MM.1S (cell line): ENCODE measurements at regions not wholly inside any gene's neighbourhood (a gene's known extent, or its start where the extent isn't known, plus 50 kb on each side); places are given as distances from the start of the nearest gene placed in this dataset.
"Not testable (repeated sequence)": the region's sequence is repeated elsewhere in the genome, so short reads cannot be mapped to it uniquely, and the experiment has no call there.

Source experiments
- DNase-seq: peaks from one replicate; pipeline ENCODE4 v3.0.0-alpha.2; 2015
- H2AFZ ChIP-seq: fragments of 300-600 bp; sonication (generic); 2 replicates; pipeline ENCODE4 v1.6.0; 2016; ENCODE audit warnings: antibody characterized with exemption, low read length
- H3F3A ChIP-seq: fragments of 300-600 bp; sonication (generic); 2 replicates; pipeline ENCODE4 v1.6.1; 2016; ENCODE audit warnings: mild to moderate bottlenecking, antibody characterized with exemption, low read length, moderate library complexity, mixed read lengths; ENCODE audit not compliant: insufficient read depth
- H3K27ac ChIP-seq: fragments of 300-600 bp; sonication (generic); 2 replicates; pipeline ENCODE4 v1.5.1; 2016; ENCODE audit warnings: mild to moderate bottlenecking, low read length
- H3K27me3 ChIP-seq: fragments of 300-600 bp; sonication (generic); replicated peaks from 2 replicates; pipeline ENCODE4 v1.6.0; 2016; ENCODE audit warnings: low read length; ENCODE audit not compliant: insufficient read depth
- H3K36me3 ChIP-seq: fragments of 300-600 bp; sonication (generic); replicated peaks from 2 replicates; pipeline ENCODE4 v1.6.1; 2016; ENCODE audit warnings: mild to moderate bottlenecking, low read length, mixed read lengths; ENCODE audit not compliant: insufficient read depth
- H3K4me1 ChIP-seq: fragments of 300-600 bp; sonication (generic); 2 replicates; pipeline ENCODE4 v1.6.1; 2016; ENCODE audit warnings: low read length, mixed read lengths
- H3K4me2 ChIP-seq: fragments of 300-600 bp; sonication (generic); 2 replicates; pipeline ENCODE4 v1.6.0; 2016; ENCODE audit warnings: low read depth, low read length
- H3K4me3 ChIP-seq: fragments of 300-600 bp; sonication (generic); 2 replicates; pipeline ENCODE4 v1.5.1; 2016; ENCODE audit warnings: low read length, mixed read lengths
- H3K79me2 ChIP-seq: fragments of 300-600 bp; sonication (generic); 2 replicates; pipeline ENCODE4 v1.6.1; 2016; ENCODE audit warnings: mixed run types, low read length, mixed read lengths
- H3K9ac ChIP-seq: fragments of 300-600 bp; sonication (generic); 2 replicates; pipeline ENCODE4 v1.6.1; 2016; ENCODE audit warnings: low read length, mixed read lengths
- H3K9me2 ChIP-seq: fragments of 300-600 bp; sonication (generic); replicated peaks from 2 replicates; pipeline ENCODE4 v1.6.1; 2016; ENCODE audit warnings: mild to moderate bottlenecking, low read length, mixed read lengths; ENCODE audit not compliant: insufficient read depth
- H3K9me3 ChIP-seq: fragments of 300-600 bp; sonication (generic); replicated peaks from 2 replicates; pipeline ENCODE4 v1.6.1; 2016; ENCODE audit warnings: mild to moderate bottlenecking, low read length, mixed read lengths; ENCODE audit not compliant: insufficient read depth
- H4K20me1 ChIP-seq: fragments of 300-600 bp; sonication (generic); 2 replicates; pipeline ENCODE4 v1.6.1; 2016; ENCODE audit warnings: mild to moderate bottlenecking, low read length, moderate library complexity, mixed read lengths; ENCODE audit not compliant: insufficient read depth
- EZH2 ChIP-seq: fragments of 300-600 bp; sonication (generic); optimal IDR thresholded peaks from 2 replicates; pipeline ENCODE3; 2017; ENCODE audit warnings: low read depth, mild to moderate bottlenecking, antibody characterized with exemption, low read length, mixed read lengths
- EZH2phosphoT487 ChIP-seq: fragments of 300-600 bp; sonication (generic); IDR thresholded peaks from 2 replicates; pipeline ENCODE4 v1.6.1; 2018; ENCODE audit warnings: antibody characterized with exemption, low read length
- TF ChIP-seq, protein P1 (sequence below): fragments of 300-600 bp; sonication (generic); IDR thresholded peaks from 2 replicates; pipeline ENCODE4 v1.5.1; 2016; ENCODE audit warnings: antibody characterized with exemption, low read length, mixed read lengths

DNA sequence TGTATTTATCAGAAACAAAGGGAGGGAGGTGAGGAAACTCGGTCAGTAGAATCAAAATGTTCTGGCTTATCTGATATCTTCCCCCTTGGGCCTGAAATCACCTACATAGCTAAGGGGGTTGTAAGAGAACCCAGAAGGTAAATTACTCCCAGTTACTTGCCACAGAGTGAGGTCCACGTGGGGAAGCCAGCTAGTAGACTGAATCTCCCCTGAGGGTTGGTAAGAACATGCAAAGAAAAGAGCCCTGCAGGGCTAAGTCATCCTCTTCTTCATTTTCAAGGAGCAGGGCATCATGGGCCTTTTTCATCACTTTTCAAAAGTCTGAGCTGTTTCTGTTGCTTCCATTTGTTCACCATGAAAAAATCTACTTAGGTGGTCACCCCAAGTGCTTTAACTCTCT, 115.4 kb downstream of the QRSL1 start:
- Histone ChIP-seq H3K79me2 (no peaks in the 10 kb centered on the region), H3K4me1 (no peaks in the 10 kb centered on the region), H3K9me2 (no peaks in the 10 kb centered on the region), H3K9me3 (no peaks in the 10 kb centered on the region), H3K4me2 (no peak overlapping the region), H3F3A (no peaks in the 10 kb centered on the region), H3K27me3 (no peaks in the 10 kb centered on the region), H4K20me1 (no peaks in the 10 kb centered on the region), H3K27ac (no peak overlapping the region), H2AFZ (no peak overlapping the region), H3K9ac (no peak overlapping the region), H3K4me3 (no peak overlapping the region), H3K36me3 (no peaks in the 10 kb centered on the region)
- no peak for DNase-seq
- no peak for TF ChIP-seq EZH2phosphoT487

DNA sequence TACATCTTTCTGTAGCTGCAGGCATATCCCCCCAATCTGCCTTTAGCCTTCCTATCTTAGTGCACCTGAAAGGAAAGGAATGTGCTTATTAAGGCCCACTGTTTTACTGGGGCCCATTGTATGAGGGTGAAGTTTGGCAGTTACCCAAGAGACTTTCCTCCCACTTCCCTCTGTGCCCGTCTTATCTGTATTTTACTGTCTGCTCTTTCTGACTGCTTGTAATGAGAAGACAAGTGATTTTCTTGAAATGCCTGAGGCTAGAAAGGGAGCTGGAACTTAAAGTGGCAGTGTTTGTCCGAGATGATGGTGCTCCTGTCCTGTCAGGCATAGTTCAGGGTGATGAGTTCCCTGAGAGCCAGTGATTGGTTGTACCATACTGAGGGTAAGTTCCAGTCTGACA, 114.7 kb downstream of the QRSL1 start:
- H3K9ac ChIP-seq, DNase-seq, H3K36me3 ChIP-seq, H3K9me2 ChIP-seq, H3F3A ChIP-seq, H3K27me3 ChIP-seq, H3K4me2 ChIP-seq, H3K4me3 ChIP-seq, H3K9me3 ChIP-seq, H4K20me1 ChIP-seq, H3K27ac ChIP-seq, H3K79me2 ChIP-seq, H2AFZ ChIP-seq, H3K4me1 ChIP-seq: not testable (repeated sequence)

DNA sequence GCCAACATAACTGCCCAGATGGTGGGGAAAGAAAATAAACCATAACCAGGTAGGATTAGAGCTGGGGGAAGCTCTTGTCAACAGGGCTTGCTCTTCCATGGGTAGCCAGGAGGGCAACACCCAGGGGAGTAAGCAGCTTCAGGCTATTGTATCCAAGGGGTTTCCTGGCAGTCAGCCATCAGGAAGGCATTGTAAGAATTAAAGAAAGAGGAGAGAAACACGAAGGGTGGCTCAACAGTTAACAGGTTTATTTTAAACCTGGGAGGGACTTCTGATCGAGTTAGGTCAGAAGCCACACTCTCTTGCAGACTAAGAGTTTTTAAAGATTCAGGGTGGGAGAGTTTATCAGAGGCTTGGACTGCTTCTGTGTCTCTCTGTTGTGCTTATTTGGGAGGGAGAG, 114.2 kb downstream of the QRSL1 start:
- no peaks in the 10 kb centered on the region for H3K9me3 ChIP-seq
- no peak overlapping the region for H3K27ac ChIP-seq
- no peaks in the 10 kb centered on the region for H4K20me1 ChIP-seq
- H3K9ac ChIP-seq, result no peak overlapping the region
- H3K4me2 ChIP-seq, result no peak overlapping the region
- no peaks in the 10 kb centered on the region for H3K9me2 ChIP-seq
- H3K4me3 ChIP-seq, result no peak overlapping the region
- no peak for DNase-seq
- H3K4me1 ChIP-seq, result no peaks in the 10 kb centered on the region
- TF ChIP-seq EZH2, result no peak
- no peak overlapping the region for H2AFZ ChIP-seq
- H3K79me2 ChIP-seq, result no peaks in the 10 kb centered on the region
- no peaks in the 10 kb centered on the region for H3K27me3 ChIP-seq
- no peaks in the 10 kb centered on the region for H3K36me3 ChIP-seq
- no peaks in the 10 kb centered on the region for H3F3A ChIP-seq

DNA sequence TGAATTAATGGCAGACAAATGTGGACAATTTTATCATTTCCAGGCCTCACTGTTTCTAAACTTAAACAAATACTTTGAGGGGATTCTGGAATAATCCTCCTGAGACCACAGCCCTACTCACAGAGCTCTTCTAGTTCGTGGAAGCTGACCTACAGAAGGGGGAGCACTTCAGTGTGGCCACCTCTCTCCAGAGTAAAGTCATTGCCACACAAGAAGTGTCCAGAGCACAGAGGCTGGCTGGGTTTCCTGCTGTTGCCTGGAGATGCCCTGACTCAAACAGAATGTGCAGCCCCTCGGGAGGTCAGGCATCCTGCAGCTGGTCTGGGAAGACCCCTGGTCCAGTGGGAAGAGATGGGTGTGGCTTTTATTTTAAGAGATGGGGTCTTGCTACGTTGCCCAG, 110.9 kb downstream of the QRSL1 start:
- TF ChIP-seq EZH2, result no peak
- TF ChIP-seq, protein P1, sequence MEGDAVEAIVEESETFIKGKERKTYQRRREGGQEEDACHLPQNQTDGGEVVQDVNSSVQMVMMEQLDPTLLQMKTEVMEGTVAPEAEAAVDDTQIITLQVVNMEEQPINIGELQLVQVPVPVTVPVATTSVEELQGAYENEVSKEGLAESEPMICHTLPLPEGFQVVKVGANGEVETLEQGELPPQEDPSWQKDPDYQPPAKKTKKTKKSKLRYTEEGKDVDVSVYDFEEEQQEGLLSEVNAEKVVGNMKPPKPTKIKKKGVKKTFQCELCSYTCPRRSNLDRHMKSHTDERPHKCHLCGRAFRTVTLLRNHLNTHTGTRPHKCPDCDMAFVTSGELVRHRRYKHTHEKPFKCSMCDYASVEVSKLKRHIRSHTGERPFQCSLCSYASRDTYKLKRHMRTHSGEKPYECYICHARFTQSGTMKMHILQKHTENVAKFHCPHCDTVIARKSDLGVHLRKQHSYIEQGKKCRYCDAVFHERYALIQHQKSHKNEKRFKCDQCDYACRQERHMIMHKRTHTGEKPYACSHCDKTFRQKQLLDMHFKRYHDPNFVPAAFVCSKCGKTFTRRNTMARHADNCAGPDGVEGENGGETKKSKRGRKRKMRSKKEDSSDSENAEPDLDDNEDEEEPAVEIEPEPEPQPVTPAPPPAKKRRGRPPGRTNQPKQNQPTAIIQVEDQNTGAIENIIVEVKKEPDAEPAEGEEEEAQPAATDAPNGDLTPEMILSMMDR, result no peak
- Histone ChIP-seq H3F3A (no peaks in the 10 kb centered on the region), H3K9me3 (no peaks in the 10 kb centered on the region), H2AFZ (no peak overlapping the region), H3K9me2 (no peaks in the 10 kb centered on the region), H3K4me3 (no peak overlapping the region), H4K20me1 (no peaks in the 10 kb centered on the region), H3K27me3 (no peaks in the 10 kb centered on the region), H3K4me2 (no peak overlapping the region), H3K27ac (no peak overlapping the region), H3K9ac (no peak overlapping the region), H3K79me2 (no peaks in the 10 kb centered on the region), H3K4me1 (no peaks in the 10 kb centered on the region), H3K36me3 (no peaks in the 10 kb centered on the region)
- DNase-seq, result no peak

DNA sequence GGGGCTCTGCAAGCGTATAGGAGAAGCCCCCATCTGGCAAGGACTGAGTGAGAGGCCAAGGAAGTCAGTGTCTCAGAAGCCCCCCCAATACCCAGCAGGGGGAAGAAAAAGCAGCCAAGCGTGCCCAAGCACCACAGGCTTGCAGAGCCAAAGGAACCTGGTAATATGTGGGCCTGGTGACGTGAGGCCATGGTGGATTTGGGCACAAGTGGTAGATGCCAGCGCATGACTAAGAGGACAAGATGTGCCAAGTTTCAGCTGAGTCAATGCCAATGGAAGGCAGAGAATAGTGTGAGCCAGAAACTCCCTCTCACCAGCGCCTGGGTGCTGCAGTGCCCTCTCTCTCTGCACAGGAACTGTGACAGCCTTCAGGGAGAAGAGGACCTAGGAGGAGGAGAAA, 110.0 kb downstream of the QRSL1 start:
- H3F3A ChIP-seq, result no peaks in the 10 kb centered on the region
- no peaks in the 10 kb centered on the region for H3K36me3 ChIP-seq
- H2AFZ ChIP-seq, result no peak overlapping the region
- no peak for DNase-seq
- TF ChIP-seq EZH2, result no peak
- TF ChIP-seq EZH2phosphoT487, result no peak
- TF ChIP-seq, protein P1, result no peak
- no peak overlapping the region for H3K4me3 ChIP-seq
- H3K4me2 ChIP-seq, result no peak overlapping the region
- H3K79me2 ChIP-seq, result no peaks in the 10 kb centered on the region
- no peaks in the 10 kb centered on the region for H4K20me1 ChIP-seq
- no peaks in the 10 kb centered on the region for H3K9me2 ChIP-seq
- H3K9me3 ChIP-seq, result no peaks in the 10 kb centered on the region
- H3K4me1 ChIP-seq, result no peaks in the 10 kb centered on the region
- H3K27me3 ChIP-seq, result no peaks in the 10 kb centered on the region
- H3K9ac ChIP-seq, result no peak overlapping the region
- no peak overlapping the region for H3K27ac ChIP-seq
